ENCODE measurements at regions not wholly inside any gene's neighbourhood (a gene's known extent, or its start where the extent isn't known, plus 50 kb on each side); places are given as distances from the start of the nearest gene placed in this dataset.

DNA sequence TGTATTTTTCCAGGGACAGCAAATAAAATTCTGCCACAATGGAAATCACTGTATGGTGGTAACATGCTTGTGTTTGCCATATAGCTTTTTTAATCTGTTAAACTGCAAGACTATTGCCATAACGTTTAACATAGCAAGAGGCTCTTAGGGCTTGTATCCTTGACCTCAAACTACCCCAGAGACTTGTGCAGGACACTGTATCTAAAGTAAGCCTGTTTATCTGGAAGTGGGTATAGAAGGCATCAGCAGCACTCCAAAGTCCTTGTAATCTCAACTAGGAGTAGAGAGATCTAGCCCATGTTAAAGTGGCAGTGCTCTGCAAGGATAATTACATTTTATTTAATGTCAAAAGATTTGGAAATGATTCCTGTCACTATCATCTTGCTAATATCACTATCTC, 1424.1 kb downstream of the CDH11 start:
- TF ChIP-seq CTCF (IDR thresholded peaks at IDR 0.05), result no peak
- no peak for TF ChIP-seq POLR2A (IDR thresholded peaks at IDR 0.05)

All from uterus (tissue), 2 donors.